Hepatocyte (in vitro differentiated cells): ENCODE measurements at regions not wholly inside any gene's neighbourhood (a gene's known extent, or its start where the extent isn't known, plus 50 kb on each side); places are given as distances from the start of the nearest gene placed in this dataset.

Source experiments
- DNase-seq: peaks from one replicate; pipeline ENCODE4 v3.0.0-alpha.2; 2016; ENCODE audit warnings: low spot score
- H2AFZ ChIP-seq: fragments of 200-600 bp; sonication (generic); 2 replicates; pipeline ENCODE4 v1.6.0; 2016; ENCODE audit warnings: antibody characterized with exemption, mild to moderate bottlenecking
- H3K27ac ChIP-seq: fragments of 200-600 bp; sonication (generic); 2 replicates; pipeline ENCODE4 v1.5.1; 2016; ENCODE audit warnings: mild to moderate bottlenecking
- H3K27me3 ChIP-seq: fragments of 200-600 bp; sonication (generic); 2 replicates; pipeline ENCODE4 v1.6.1; 2016
- H3K36me3 ChIP-seq: fragments of 200-600 bp; sonication (generic); replicated peaks from 2 replicates; pipeline ENCODE4 v1.5.1; 2016; ENCODE audit warnings: low read depth; ENCODE audit not compliant: insufficient read depth
- H3K4me1 ChIP-seq: fragments of 200-600 bp; sonication (generic); 2 replicates; pipeline ENCODE4 v1.5.1; 2016; ENCODE audit warnings: mild to moderate bottlenecking, moderate library complexity; ENCODE audit not compliant: insufficient read depth
- H3K4me2 ChIP-seq: fragments of 200-600 bp; sonication (generic); 2 replicates; pipeline ENCODE4 v1.6.0; 2016
- H3K4me3 ChIP-seq: fragments of 200-600 bp; sonication (generic); 2 replicates; pipeline ENCODE4 v1.5.1; 2016; ENCODE audit warnings: mild to moderate bottlenecking
- H3K79me2 ChIP-seq: fragments of 200-600 bp; sonication (generic); 2 replicates; pipeline ENCODE4 v1.6.0; 2017; ENCODE audit warnings: mild to moderate bottlenecking
- H3K9me2 ChIP-seq: fragments of 200-600 bp; sonication (generic); replicated peaks from 2 replicates; pipeline ENCODE4 v1.6.0; 2017; ENCODE audit warnings: mild to moderate bottlenecking; ENCODE audit not compliant: insufficient read depth
- H3K9me3 ChIP-seq: fragments of 200-600 bp; sonication (generic); 2 replicates; pipeline ENCODE4 v1.5.1; 2016; ENCODE audit warnings: low read depth, mild to moderate bottlenecking
- H4K20me1 ChIP-seq: fragments of 200-600 bp; sonication (generic); 2 replicates; pipeline ENCODE4 v1.6.0; 2016; ENCODE audit warnings: mild to moderate bottlenecking; ENCODE audit not compliant: insufficient read depth, poor library complexity, severe bottlenecking
- EZH2 ChIP-seq: fragments of 200-600 bp; sonication (generic); IDR thresholded peaks from 2 replicates; pipeline ENCODE4 v1.6.1; 2016; ENCODE audit warnings: antibody characterized with exemption, mild to moderate bottlenecking, borderline replicate concordance
- EZH2phosphoT487 ChIP-seq: fragments of 200-600 bp; sonication (generic); IDR thresholded peaks from one replicate; pipeline ENCODE4 v1.6.1; 2018; ENCODE audit warnings: antibody characterized with exemption, mild to moderate bottlenecking, low read depth, moderate library complexity; ENCODE audit not compliant: unreplicated experiment, severe bottlenecking
- WGBS: methylation state at CpG from one replicate; pipeline ENCODE4 v1.1.6; 2016; ENCODE audit warnings: low lambda C conversion rate; ENCODE audit errors: missing lambda C conversion rate; 5-methylcytosine and 5-hydroxymethylcytosine counted together
- TF ChIP-seq, protein P1 (sequence below): fragments of 200-600 bp; sonication (generic); IDR thresholded peaks from 2 replicates; pipeline ENCODE4 v1.5.1; 2016; ENCODE audit warnings: antibody characterized with exemption, mild to moderate bottlenecking; ENCODE audit not compliant: poor library complexity

DNA sequence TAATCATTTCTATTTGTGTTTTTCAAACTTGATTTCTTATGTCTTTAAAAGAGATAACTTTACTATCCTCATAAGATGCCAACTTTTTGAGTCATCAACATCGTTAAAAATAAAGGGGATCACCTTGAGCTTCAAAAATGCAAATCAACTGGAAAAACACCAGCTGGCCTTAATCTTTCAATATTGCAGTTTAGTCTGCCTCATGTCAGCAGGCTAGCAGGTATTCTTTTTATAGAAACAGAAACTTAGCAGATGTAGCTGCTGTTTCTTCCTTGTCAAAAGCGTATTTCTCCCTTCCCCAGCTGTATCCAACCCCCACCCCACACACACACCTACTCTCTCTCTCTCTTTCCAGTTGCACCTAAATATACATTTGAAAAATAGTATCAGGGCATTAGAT, 154.1 kb upstream of the ZNF804A start:
- Histone ChIP-seq H3K4me3 (no peak overlapping the region), H2AFZ (no peak overlapping the region), H3K27ac (no peak overlapping the region), H3K4me2 (no peak overlapping the region), H4K20me1 (no peaks in the 10 kb centered on the region), H3K27me3 (no peaks in the 10 kb centered on the region), H3K4me1 (no peaks in the 10 kb centered on the region), H3K79me2 (no peaks in the 10 kb centered on the region), H3K9me2 (no peaks in the 10 kb centered on the region), H3K9me3 (no peaks in the 10 kb centered on the region), H3K36me3 (no peaks in the 10 kb centered on the region)
- DNase-seq: no peak
- WGBS: 67% methylated on average over 2 of the region's 2 CpGs
- TF ChIP-seq EZH2 (no peak), EZH2phosphoT487 (no peak)
- TF ChIP-seq, protein P1, sequence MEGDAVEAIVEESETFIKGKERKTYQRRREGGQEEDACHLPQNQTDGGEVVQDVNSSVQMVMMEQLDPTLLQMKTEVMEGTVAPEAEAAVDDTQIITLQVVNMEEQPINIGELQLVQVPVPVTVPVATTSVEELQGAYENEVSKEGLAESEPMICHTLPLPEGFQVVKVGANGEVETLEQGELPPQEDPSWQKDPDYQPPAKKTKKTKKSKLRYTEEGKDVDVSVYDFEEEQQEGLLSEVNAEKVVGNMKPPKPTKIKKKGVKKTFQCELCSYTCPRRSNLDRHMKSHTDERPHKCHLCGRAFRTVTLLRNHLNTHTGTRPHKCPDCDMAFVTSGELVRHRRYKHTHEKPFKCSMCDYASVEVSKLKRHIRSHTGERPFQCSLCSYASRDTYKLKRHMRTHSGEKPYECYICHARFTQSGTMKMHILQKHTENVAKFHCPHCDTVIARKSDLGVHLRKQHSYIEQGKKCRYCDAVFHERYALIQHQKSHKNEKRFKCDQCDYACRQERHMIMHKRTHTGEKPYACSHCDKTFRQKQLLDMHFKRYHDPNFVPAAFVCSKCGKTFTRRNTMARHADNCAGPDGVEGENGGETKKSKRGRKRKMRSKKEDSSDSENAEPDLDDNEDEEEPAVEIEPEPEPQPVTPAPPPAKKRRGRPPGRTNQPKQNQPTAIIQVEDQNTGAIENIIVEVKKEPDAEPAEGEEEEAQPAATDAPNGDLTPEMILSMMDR: no peak

DNA sequence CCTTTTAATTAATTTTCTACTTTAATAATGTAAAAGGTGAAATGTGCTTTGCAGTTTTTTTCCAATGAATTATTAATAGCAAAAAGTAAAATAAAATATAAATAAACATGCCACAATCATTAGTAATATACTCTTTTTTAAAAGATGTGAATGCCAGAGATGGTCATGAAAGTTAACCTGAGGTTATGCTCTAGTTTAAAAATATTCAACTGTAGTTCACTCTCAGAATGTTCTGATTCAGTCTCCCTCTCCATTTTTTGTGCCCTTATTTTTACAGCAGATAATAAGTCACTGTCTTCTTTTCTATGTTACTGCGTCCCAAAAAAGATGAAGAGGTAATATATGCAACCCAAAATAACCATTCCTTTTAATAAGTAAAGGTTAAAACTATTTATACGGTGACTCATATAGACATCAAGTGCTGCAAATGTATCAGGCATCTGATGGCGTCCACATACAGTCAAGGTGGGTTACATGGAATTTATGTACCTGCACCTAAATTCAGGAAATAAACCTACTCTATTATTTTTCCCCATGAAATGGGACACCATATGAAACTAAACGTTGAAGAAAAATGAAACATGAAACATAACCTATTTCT, 153.6 kb upstream of the ZNF804A start:
- Histone ChIP-seq H3K4me2 (no peak overlapping the region), H2AFZ (no peak overlapping the region), H3K27ac (no peak overlapping the region), H3K27me3 (no peaks in the 10 kb centered on the region), H3K79me2 (no peaks in the 10 kb centered on the region), H4K20me1 (no peaks in the 10 kb centered on the region), H3K4me1 (no peaks in the 10 kb centered on the region), H3K4me3 (no peak overlapping the region), H3K9me2 (no peaks in the 10 kb centered on the region), H3K9me3 (no peaks in the 10 kb centered on the region), H3K36me3 (no peaks in the 10 kb centered on the region)
- 89% methylated on average over 4 of the region's 4 CpGs for WGBS
- TF ChIP-seq, protein P1: no peak
- no peak for TF ChIP-seq EZH2
- no peak for TF ChIP-seq EZH2phosphoT487
- no peak for DNase-seq

DNA sequence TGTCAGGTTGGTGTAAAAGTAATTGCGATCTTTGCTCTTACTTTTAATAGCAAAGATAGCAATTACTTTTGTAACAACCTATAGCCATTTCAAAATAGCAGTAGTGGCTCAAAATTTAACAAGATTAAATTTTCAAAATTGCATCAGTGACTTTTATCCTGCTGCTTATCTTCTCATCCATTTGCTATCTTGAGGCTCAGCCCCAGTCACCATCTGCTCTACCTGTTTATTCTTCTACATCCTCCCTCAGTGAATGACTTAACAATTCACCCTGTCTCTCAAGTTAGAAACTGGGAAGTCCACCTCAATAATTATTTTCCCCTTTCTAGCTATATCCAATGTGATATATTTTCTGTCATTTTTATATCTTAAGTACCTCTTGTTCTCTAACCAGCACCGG, 148.6 kb upstream of the ZNF804A start:
- Histone ChIP-seq H4K20me1 (no peaks in the 10 kb centered on the region), H3K9me3 (no peaks in the 10 kb centered on the region), H3K9me2 (no peaks in the 10 kb centered on the region), H3K27ac (no peak overlapping the region), H3K79me2 (no peaks in the 10 kb centered on the region), H3K27me3 (no peaks in the 10 kb centered on the region), H3K4me1 (no peaks in the 10 kb centered on the region), H3K4me3 (no peak overlapping the region), H3K36me3 (no peaks in the 10 kb centered on the region), H2AFZ (no peak overlapping the region), H3K4me2 (no peak overlapping the region)
- WGBS: 95% methylated on average over 2 of the region's 2 CpGs
- no peak for TF ChIP-seq EZH2phosphoT487
- no peak for TF ChIP-seq EZH2
- TF ChIP-seq, protein P1: no peak
- no peak for DNase-seq

DNA sequence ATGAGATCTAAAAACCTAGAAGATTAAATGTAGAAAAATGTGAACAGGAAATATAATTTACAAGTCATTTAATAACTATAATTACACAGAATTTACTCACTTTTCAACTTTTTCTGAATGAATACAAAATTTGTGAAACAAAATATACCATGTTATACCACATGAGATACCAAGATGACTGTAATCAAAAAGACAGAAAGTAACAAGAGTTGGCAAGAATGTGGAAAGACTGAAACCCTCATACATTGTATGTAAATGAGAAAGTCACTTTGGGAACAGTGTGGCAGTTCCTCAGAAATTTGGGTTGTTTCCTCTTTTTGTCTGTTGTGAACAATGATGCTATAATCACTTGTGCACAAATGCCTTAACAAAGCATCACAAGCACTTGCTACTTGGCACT, 145.4 kb upstream of the ZNF804A start:
- Histone ChIP-seq H3K36me3 (no peaks in the 10 kb centered on the region), H2AFZ (no peak overlapping the region), H3K9me3 (no peaks in the 10 kb centered on the region), H3K79me2 (no peaks in the 10 kb centered on the region), H4K20me1 (no peaks in the 10 kb centered on the region), H3K4me1 (no peaks in the 10 kb centered on the region), H3K27me3 (no peaks in the 10 kb centered on the region), H3K9me2 (no peaks in the 10 kb centered on the region), H3K4me2 (no peak overlapping the region), H3K27ac (no peak overlapping the region), H3K4me3 (no peak overlapping the region)
- DNase-seq: no peak
- TF ChIP-seq EZH2 (no peak), EZH2phosphoT487 (no peak)
- TF ChIP-seq, protein P1: no peak
